OCI-LY3 (cell line): ENCODE measurements at regions not wholly inside any gene's neighbourhood (a gene's known extent, or its start where the extent isn't known, plus 50 kb on each side); places are given as distances from the start of the nearest gene placed in this dataset.

Experiments used
- EZH2phosphoT487 ChIP-seq: fragments of 200-600 bp; shearing (Covaris generic); IDR thresholded peaks from 2 replicates; pipeline ENCODE4 v1.6.1; 2018; ENCODE audit warnings: antibody characterized with exemption, mixed run types, low read depth
- TF ChIP-seq, protein P1 (sequence below): fragments of 200-600, 300-600 bp; sonication (generic); IDR thresholded peaks from 2 replicates; pipeline ENCODE4 v1.5.1; 2014; ENCODE audit warnings: antibody characterized with exemption, low read length, low read depth

DNA sequence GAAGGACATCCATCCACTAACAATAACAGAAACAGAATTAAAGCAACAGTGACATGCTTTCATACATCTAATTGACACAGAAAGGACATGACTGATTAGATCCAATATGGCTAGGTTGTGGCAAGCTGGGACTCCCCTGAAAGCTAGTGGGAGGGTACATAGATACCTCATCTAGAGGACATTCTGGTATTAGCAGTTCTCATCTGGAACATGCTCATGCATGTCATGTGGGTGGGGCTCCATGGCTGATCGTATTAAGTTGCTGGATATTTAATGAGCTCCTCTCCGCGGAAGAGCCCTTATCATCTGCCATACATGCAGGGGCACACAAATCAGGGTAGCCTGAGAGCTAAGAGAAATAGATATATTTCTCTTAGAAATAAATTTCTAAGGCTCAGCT, 358.9 kb downstream of the ICE1 start:
- TF ChIP-seq, protein P1, sequence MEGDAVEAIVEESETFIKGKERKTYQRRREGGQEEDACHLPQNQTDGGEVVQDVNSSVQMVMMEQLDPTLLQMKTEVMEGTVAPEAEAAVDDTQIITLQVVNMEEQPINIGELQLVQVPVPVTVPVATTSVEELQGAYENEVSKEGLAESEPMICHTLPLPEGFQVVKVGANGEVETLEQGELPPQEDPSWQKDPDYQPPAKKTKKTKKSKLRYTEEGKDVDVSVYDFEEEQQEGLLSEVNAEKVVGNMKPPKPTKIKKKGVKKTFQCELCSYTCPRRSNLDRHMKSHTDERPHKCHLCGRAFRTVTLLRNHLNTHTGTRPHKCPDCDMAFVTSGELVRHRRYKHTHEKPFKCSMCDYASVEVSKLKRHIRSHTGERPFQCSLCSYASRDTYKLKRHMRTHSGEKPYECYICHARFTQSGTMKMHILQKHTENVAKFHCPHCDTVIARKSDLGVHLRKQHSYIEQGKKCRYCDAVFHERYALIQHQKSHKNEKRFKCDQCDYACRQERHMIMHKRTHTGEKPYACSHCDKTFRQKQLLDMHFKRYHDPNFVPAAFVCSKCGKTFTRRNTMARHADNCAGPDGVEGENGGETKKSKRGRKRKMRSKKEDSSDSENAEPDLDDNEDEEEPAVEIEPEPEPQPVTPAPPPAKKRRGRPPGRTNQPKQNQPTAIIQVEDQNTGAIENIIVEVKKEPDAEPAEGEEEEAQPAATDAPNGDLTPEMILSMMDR: no peak
- no peak for TF ChIP-seq EZH2phosphoT487
